CD4-positive, alpha-beta T cell (primary cell): ENCODE measurements at regions not wholly inside any gene's neighbourhood (a gene's known extent, or its start where the extent isn't known, plus 50 kb on each side); places are given as distances from the start of the nearest gene placed in this dataset.

Experiments
- ATAC-seq: fragments of 200-7000 bp; cut with Tn5 transposase; one replicate; pipeline ENCODE4 v1.10.0; 2022; ENCODE audit warnings: mild to moderate bottlenecking; ENCODE audit not compliant: poor library complexity
- CTCF ChIA-PET: fragments of 350-600 bp; sonication (Branson Sonifier 250); formaldehyde crosslinking; loops from one replicate; lab custom pipeline; 2021; ENCODE audit warnings: antibody characterized with exemption, inconsistent platforms; lab: Charles Lee
- POLR2A ChIA-PET: fragments of 350-600 bp; sonication (Branson Sonifier 250); formaldehyde crosslinking; loops from one replicate; lab custom pipeline; 2021; ENCODE audit warnings: antibody characterized with exemption, inconsistent platforms; lab: Charles Lee
- DNase-seq, 14 experiments: peaks; one replicate each; pipeline ENCODE4 v3.0.0-alpha.2; 2013 to 2020; ENCODE audit warnings: mixed read lengths in 2 of 14
- H3K27ac ChIP-seq, 2 donors: one replicate each; pipeline versions ENCODE4 v1.5.1 to v1.7.0; 2013; ENCODE audit warnings: low read length in 2 of 2, low read depth in 1 of 2, mild to moderate bottlenecking in 1 of 2
- H3K27me3 ChIP-seq, 2 experiments: 1 replicate in 1 of 2; 2 replicates in 1 of 2; pipeline versions ENCODE4 v1.6.1 to v1.7.0; 2013; ENCODE audit warnings: low read length in 2 of 2, control low read depth in 1 of 2, mild to moderate bottlenecking in 1 of 2, moderate library complexity in 1 of 2; ENCODE audit not compliant: insufficient read depth in 2 of 2, control insufficient read depth in 1 of 2
- H3K36me3 ChIP-seq: one replicate; pipeline ENCODE4 v1.6.1; 2013; ENCODE audit warnings: low read length, control low read depth; ENCODE audit not compliant: insufficient read depth
- H3K4me1 ChIP-seq: one replicate; pipeline ENCODE4 v1.6.1; 2013; ENCODE audit warnings: low read length, control low read depth; ENCODE audit not compliant: insufficient read depth
- H3K4me3 ChIP-seq: one replicate; pipeline ENCODE4 v1.5.1; 2013; ENCODE audit warnings: mild to moderate bottlenecking, low read length, moderate library complexity
- H3K9me3 ChIP-seq, 2 experiments: 1 replicate in 1 of 2; 2 replicates in 1 of 2; pipeline versions ENCODE4 v1.6.1 to v1.7.0; 2013; ENCODE audit warnings: low read length in 2 of 2, mild to moderate bottlenecking in 2 of 2, control low read depth in 1 of 2, moderate library complexity in 1 of 2; ENCODE audit not compliant: control insufficient read depth in 1 of 2, insufficient read depth in 1 of 2
- H3K27ac Mint-ChIP-seq: one replicate; pipeline ENCODE4 v1.8.0; 2020; ENCODE audit warnings: mixed read lengths
- H3K27me3 Mint-ChIP-seq: one replicate; pipeline ENCODE4 v1.8.0; 2021; ENCODE audit warnings: mixed read lengths
- H3K36me3 Mint-ChIP-seq: one replicate; pipeline ENCODE4 v1.8.0; 2021; ENCODE audit warnings: low read depth, mixed read lengths
- H3K4me1 Mint-ChIP-seq: one replicate; pipeline ENCODE4 v1.8.0; 2021; ENCODE audit warnings: low read depth, mixed read lengths
- H3K4me3 Mint-ChIP-seq: one replicate; pipeline ENCODE4 v1.8.0; 2020; ENCODE audit warnings: mild to moderate bottlenecking, mixed read lengths
- H3K9me3 Mint-ChIP-seq: one replicate; pipeline ENCODE4 v1.8.0; 2020; ENCODE audit warnings: mixed read lengths
- CTCF ChIP-seq: fragments of 200-600 bp; IDR thresholded peaks from one replicate; pipeline ENCODE4 v1.8.0; 2022; ENCODE audit warnings: antibody characterized with exemption, mild to moderate bottlenecking
- intact Hi-C, 2 experiments: fragments of 100-400 bp; cut with DNase I in 1 of 2; cut with micrococcal nuclease in 1 of 2; formaldehyde crosslinking; loops; one replicate each; pipeline versions ENCODE4 v1.15.1 to v1.9.0; 2023 to 2025; cut with DNase I, micrococcal nuclease

DNA sequence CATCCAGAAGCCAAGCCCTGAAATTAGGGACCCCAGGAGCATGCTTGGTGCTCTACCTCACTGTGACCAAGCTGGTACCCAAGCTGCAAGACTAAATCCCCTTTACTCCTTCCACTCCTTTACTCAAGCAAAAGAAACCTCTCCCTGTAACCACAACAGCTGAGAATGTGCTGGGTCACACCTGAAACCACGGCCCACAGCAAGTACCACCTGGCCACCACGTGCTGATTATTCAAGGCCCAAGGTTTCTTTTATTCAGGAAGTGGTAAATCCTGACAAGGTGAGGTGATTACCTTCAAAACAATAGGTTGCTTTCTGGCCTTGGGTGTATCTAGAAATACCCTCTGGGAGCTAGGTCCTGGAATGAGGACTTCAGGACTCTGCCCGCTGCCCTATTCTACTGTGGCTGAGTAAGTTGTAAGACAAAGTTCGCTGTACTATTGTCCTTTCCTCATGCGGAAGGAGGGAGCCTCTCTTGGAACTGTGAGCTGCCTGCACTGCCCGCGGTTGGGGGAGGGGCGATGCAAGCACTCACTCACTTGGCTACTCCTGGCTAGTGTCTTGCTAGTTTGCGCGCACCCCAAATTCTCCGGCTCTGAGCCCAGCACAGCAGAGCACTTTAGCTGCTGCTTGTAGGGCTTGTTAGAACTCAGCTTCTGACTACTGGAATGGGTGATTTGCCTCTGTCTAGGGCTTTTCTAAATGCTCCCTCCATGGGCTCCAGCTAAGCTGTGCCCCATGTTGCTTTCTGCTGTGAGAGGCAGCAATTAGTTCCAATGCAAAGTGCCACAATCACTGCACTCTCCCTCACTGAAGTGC lies 487.1 kb upstream of the CNTN3 start:
- no peak for TF ChIP-seq CTCF
- Histone ChIP-seq H3K4me1 (no peaks in the 10 kb centered on the region), H3K27ac (no peak overlapping the region), H3K9me3 (peaks cover 4 to 7% of the 10 kb centered on the region in 2 experiments), H3K27me3 (no peaks in the 10 kb centered on the region), H3K4me3 (no peak overlapping the region), H3K36me3 (no peaks in the 10 kb centered on the region)
- intact Hi-C loops: no loop called here
- H3K4me3 Mint-ChIP-seq: no peak overlapping the region
- CTCF ChIA-PET: no interaction called here
- ATAC-seq: no peak
- DNase-seq: no peak
- H3K4me1 Mint-ChIP-seq: no peaks in the 10 kb centered on the region
- H3K36me3 Mint-ChIP-seq: no peaks in the 10 kb centered on the region
- H3K9me3 Mint-ChIP-seq: peaks cover 6% of the 10 kb centered on the region
- no peak overlapping the region for H3K27ac Mint-ChIP-seq
- H3K27me3 Mint-ChIP-seq: no peaks in the 10 kb centered on the region
- POLR2A ChIA-PET: no interaction called here

GRCh38 chr3:75110741-75111140 lies 496.3 kb upstream of the CNTN3 start:
- no peak for DNase-seq
- Mint-ChIP-seq H3K36me3 (no peaks in the 10 kb centered on the region), H3K4me3 (no peak overlapping the region), H3K9me3 (no peaks in the 10 kb centered on the region), H3K27ac (no peak overlapping the region), H3K27me3 (no peaks in the 10 kb centered on the region), H3K4me1 (no peaks in the 10 kb centered on the region)
- ChIA-PET POLR2A (no interaction called here), CTCF (no interaction called here)
- Histone ChIP-seq H3K9me3 (no peaks in the 10 kb centered on the region), H3K4me3 (no peak overlapping the region), H3K27me3 (no peaks in the 10 kb centered on the region), H3K36me3 (no peaks in the 10 kb centered on the region), H3K4me1 (no peaks in the 10 kb centered on the region), H3K27ac (no peak overlapping the region)
- TF ChIP-seq CTCF: no peak
- no peak for ATAC-seq
- intact Hi-C loops: no loop called here

DNA sequence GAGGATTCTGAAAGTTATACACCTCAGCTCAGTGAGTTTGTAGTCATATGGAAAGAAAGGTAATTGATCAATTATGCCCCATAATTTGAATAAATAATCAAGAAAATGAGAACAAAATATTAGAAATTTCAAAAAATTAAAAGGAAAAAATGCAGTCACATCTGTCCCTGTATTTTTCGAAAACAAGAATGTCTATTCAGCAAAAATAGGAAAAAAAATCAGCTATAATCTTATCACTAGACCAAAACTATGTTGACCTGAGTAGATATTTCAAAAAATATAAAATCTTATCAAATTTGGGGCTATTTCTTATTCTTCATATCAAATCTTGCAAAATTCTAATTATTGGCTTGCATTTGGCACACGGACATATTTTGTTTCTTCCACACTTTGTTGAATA lies 501.2 kb upstream of the CNTN3 start:
- H3K4me1 Mint-ChIP-seq: no peaks in the 10 kb centered on the region
- no peak overlapping the region for H3K27ac Mint-ChIP-seq
- Histone ChIP-seq H3K4me1 (no peaks in the 10 kb centered on the region), H3K9me3 (no peaks in the 10 kb centered on the region), H3K27ac (no peak overlapping the region), H3K36me3 (no peaks in the 10 kb centered on the region), H3K4me3 (no peak overlapping the region), H3K27me3 (no peaks in the 10 kb centered on the region)
- ATAC-seq: no peak
- H3K4me3 Mint-ChIP-seq: no peak overlapping the region
- DNase-seq: no peak
- TF ChIP-seq CTCF: no peak
- intact Hi-C loops: no loop called here
- H3K27me3 Mint-ChIP-seq: no peaks in the 10 kb centered on the region
- ChIA-PET CTCF (no interaction called here), POLR2A (no interaction called here)
- H3K9me3 Mint-ChIP-seq: peaks cover 6% of the 10 kb centered on the region
- H3K36me3 Mint-ChIP-seq: no peaks in the 10 kb centered on the region
